Neural cell (in vitro differentiated cells): ENCODE measurements at regions not wholly inside any gene's neighbourhood (a gene's known extent, or its start where the extent isn't known, plus 50 kb on each side); places are given as distances from the start of the nearest gene placed in this dataset.

Source experiments
- H2AFZ ChIP-seq: fragments of 200-600, 300-800 bp; sonication (generic), shearing (Covaris generic); 2 replicates; pipeline ENCODE4 v1.6.0; 2014; ENCODE audit warnings: low read depth, mild to moderate bottlenecking, antibody characterized with exemption, low read length, moderate library complexity
- H3F3A ChIP-seq: fragments of 200-600 bp; shearing (Covaris generic); 2 replicates; pipeline ENCODE4 v1.6.1; 2016; ENCODE audit warnings: mild to moderate bottlenecking, moderate library complexity, mixed read lengths, antibody characterized with exemption, low read length; ENCODE audit not compliant: insufficient read depth, poor library complexity, severe bottlenecking
- H3K27ac ChIP-seq: fragments of 200-600, 300-800 bp; sonication (generic), shearing (Covaris generic); 2 replicates; pipeline ENCODE4 v1.5.1; 2014; ENCODE audit warnings: mild to moderate bottlenecking, low read length, moderate library complexity
- H3K27me3 ChIP-seq: fragments of 300-800, 200-600 bp; sonication (generic), shearing (Covaris generic); 2 replicates; pipeline ENCODE4 v1.6.0; 2014; ENCODE audit warnings: mild to moderate bottlenecking, low read depth, low read length, moderate library complexity; ENCODE audit not compliant: insufficient read depth
- H3K36me3 ChIP-seq: fragments of 300-800, 200-600 bp; sonication (generic), shearing (Covaris generic); 2 replicates; pipeline ENCODE4 v1.5.1; 2014; ENCODE audit warnings: mild to moderate bottlenecking, antibody characterized with exemption, low read length, moderate library complexity; ENCODE audit not compliant: insufficient read depth
- H3K4me2 ChIP-seq: fragments of 300-800, 200-600 bp; sonication (generic), shearing (Covaris generic); 2 replicates; pipeline ENCODE4 v1.6.0; 2014; ENCODE audit warnings: mild to moderate bottlenecking, low read length
- H3K4me3 ChIP-seq: fragments of 300-800, 200-600 bp; sonication (generic), shearing (Covaris generic); 2 replicates; pipeline ENCODE4 v1.5.1; 2014; ENCODE audit warnings: mild to moderate bottlenecking, low read length, moderate library complexity
- H3K79me2 ChIP-seq: fragments of 200-600 bp; shearing (Covaris generic); replicated peaks from 2 replicates; pipeline ENCODE4 v1.6.0; 2014; ENCODE audit warnings: mild to moderate bottlenecking, low read length, moderate library complexity; ENCODE audit not compliant: insufficient read depth
- H3K9ac ChIP-seq: fragments of 300-800, 200-600 bp; sonication (generic), shearing (Covaris generic); 2 replicates; pipeline ENCODE4 v1.6.1; 2016; ENCODE audit warnings: mild to moderate bottlenecking, low read length, mixed read lengths
- H3K9me2 ChIP-seq: fragments of 200-600 bp; shearing (Covaris generic); 2 replicates; pipeline ENCODE4 v1.6.1; 2016; ENCODE audit warnings: mild to moderate bottlenecking, low read length, mixed read lengths; ENCODE audit not compliant: insufficient read depth
- H3K9me3 ChIP-seq: fragments of 200-600, 300-800 bp; sonication (generic), shearing (Covaris generic); 2 replicates; pipeline ENCODE4 v1.6.1; 2016; ENCODE audit warnings: mild to moderate bottlenecking, mixed run types, low read length, moderate library complexity, mixed read lengths
- H4K20me1 ChIP-seq: fragments of 200-600 bp; shearing (Covaris generic); 2 replicates; pipeline ENCODE4 v1.6.1; 2016; ENCODE audit warnings: mild to moderate bottlenecking, mixed run types; ENCODE audit not compliant: insufficient read depth
- EP300 ChIP-seq: fragments of 450-650 bp; conservative IDR thresholded peaks from 2 replicates; pipeline ENCODE4 v1.6.1; 2014; ENCODE audit warnings: antibody characterized with exemption, mild to moderate bottlenecking, moderate library complexity; ENCODE audit not compliant: poor library complexity, severe bottlenecking
- EZH2 ChIP-seq: fragments of 200-600, 300-800 bp; shearing (Covaris generic), sonication (generic); IDR thresholded peaks from 2 replicates; pipeline ENCODE4 v1.6.1; 2014; ENCODE audit warnings: antibody characterized with exemption, low read length, borderline replicate concordance, mild to moderate bottlenecking; ENCODE audit not compliant: insufficient read depth, poor library complexity, severe bottlenecking
- MXI1 ChIP-seq: fragments of 450-650 bp; conservative IDR thresholded peaks from 2 replicates; pipeline ENCODE4 v1.6.1; 2014; ENCODE audit warnings: antibody characterized with exemption, mild to moderate bottlenecking; ENCODE audit not compliant: poor library complexity, severe bottlenecking
- POLR2AphosphoS5 ChIP-seq: IDR thresholded peaks from 2 replicates; pipeline ENCODE4 v1.6.1; 2012
- RAD21 ChIP-seq: fragments of 450-650 bp; conservative IDR thresholded peaks from 2 replicates; pipeline ENCODE4 v1.6.1; 2014; ENCODE audit warnings: antibody characterized with exemption, mild to moderate bottlenecking, moderate library complexity
- SMC3 ChIP-seq: fragments of 450-650 bp; conservative IDR thresholded peaks from 2 replicates; pipeline ENCODE4 v1.6.1; 2014; ENCODE audit warnings: antibody characterized with exemption, mild to moderate bottlenecking, moderate library complexity; ENCODE audit not compliant: poor library complexity
- TAF1 ChIP-seq: IDR thresholded peaks from 2 replicates; pipeline ENCODE4 v1.6.1; 2012; ENCODE audit warnings: low read depth
- TF ChIP-seq, protein P1 (sequence below): IDR thresholded peaks from 2 replicates; pipeline ENCODE4 v1.6.1; 2012; ENCODE audit warnings: borderline replicate concordance
- TF ChIP-seq, protein P2 (sequence below): fragments of 450-650 bp; IDR thresholded peaks from 2 replicates; pipeline ENCODE4 v1.5.1; 2014; ENCODE audit warnings: antibody characterized with exemption, mild to moderate bottlenecking, moderate library complexity; ENCODE audit not compliant: poor library complexity, severe bottlenecking

DNA sequence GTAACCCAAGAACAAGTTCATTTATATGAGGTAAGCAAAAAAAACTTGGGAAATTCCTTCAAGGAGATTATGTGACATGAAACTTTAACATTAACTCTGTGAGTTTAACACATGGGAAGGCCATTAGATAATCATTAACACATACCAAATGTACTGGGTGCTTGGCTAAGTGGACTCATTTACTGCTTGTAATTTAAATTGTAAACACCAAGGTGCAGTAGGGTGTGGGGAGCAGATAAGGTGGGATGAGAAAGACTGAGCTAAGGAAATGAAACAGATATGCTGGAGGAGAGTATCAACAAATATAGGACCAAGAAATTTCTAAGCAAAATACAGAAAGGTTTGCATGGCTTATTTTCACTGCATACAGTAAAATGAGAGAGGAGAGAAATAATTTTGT lies 2384.8 kb upstream of the ACO1 start:
- Histone ChIP-seq H3K36me3 (no peaks in the 10 kb centered on the region), H3K27ac (no peak overlapping the region), H4K20me1 (no peaks in the 10 kb centered on the region), H2AFZ (no peak overlapping the region), H3F3A (no peaks in the 10 kb centered on the region), H3K9me3 (no peaks in the 10 kb centered on the region), H3K9me2 (no peaks in the 10 kb centered on the region), H3K79me2 (no peaks in the 10 kb centered on the region), H3K4me2 (no peak overlapping the region), H3K9ac (no peak overlapping the region), H3K27me3 (no peaks in the 10 kb centered on the region), H3K4me3 (no peak overlapping the region)
- TF ChIP-seq, protein P1, sequence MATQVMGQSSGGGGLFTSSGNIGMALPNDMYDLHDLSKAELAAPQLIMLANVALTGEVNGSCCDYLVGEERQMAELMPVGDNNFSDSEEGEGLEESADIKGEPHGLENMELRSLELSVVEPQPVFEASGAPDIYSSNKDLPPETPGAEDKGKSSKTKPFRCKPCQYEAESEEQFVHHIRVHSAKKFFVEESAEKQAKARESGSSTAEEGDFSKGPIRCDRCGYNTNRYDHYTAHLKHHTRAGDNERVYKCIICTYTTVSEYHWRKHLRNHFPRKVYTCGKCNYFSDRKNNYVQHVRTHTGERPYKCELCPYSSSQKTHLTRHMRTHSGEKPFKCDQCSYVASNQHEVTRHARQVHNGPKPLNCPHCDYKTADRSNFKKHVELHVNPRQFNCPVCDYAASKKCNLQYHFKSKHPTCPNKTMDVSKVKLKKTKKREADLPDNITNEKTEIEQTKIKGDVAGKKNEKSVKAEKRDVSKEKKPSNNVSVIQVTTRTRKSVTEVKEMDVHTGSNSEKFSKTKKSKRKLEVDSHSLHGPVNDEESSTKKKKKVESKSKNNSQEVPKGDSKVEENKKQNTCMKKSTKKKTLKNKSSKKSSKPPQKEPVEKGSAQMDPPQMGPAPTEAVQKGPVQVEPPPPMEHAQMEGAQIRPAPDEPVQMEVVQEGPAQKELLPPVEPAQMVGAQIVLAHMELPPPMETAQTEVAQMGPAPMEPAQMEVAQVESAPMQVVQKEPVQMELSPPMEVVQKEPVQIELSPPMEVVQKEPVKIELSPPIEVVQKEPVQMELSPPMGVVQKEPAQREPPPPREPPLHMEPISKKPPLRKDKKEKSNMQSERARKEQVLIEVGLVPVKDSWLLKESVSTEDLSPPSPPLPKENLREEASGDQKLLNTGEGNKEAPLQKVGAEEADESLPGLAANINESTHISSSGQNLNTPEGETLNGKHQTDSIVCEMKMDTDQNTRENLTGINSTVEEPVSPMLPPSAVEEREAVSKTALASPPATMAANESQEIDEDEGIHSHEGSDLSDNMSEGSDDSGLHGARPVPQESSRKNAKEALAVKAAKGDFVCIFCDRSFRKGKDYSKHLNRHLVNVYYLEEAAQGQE, result no peak
- TF ChIP-seq EZH2 (no peak), SMC3 (no peak), RAD21 (no peak), POLR2AphosphoS5 (no peak), MXI1 (no peak)

DNA sequence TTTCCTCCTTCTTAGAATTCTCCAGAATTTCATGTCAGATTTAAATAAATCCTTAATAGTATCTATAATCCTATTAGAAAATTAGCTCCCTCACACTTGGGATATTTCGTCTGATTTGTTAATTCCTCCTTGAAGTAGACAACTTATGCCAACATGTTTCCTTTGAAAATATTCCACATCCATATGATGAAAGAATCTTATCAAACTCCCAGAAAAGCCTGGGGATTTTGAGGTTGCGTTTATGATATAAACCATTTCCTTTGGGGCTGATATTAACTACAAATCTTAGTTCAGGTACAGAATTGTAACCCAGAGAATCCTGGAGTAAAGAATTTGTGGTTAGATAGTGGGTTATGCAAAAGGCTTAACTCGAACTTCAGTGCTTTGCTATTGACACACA lies 2373.8 kb upstream of the ACO1 start:
- H3K27ac ChIP-seq, result no peak overlapping the region
- H3K9me2 ChIP-seq, result no peaks in the 10 kb centered on the region
- no peak overlapping the region for H3K9ac ChIP-seq
- H3K4me3 ChIP-seq, result no peak overlapping the region
- H3F3A ChIP-seq, result no peaks in the 10 kb centered on the region
- no peaks in the 10 kb centered on the region for H3K79me2 ChIP-seq
- no peaks in the 10 kb centered on the region for H4K20me1 ChIP-seq
- H3K36me3 ChIP-seq, result no peaks in the 10 kb centered on the region
- H3K4me2 ChIP-seq, result no peak overlapping the region
- H3K9me3 ChIP-seq, result no peaks in the 10 kb centered on the region
- H2AFZ ChIP-seq, result no peak overlapping the region
- TF ChIP-seq TAF1 (no peak), RAD21 (no peak), SMC3 (no peak), MXI1 (no peak), EP300 (no peak), POLR2AphosphoS5 (no peak), EZH2 (no peak)
- TF ChIP-seq, protein P2, sequence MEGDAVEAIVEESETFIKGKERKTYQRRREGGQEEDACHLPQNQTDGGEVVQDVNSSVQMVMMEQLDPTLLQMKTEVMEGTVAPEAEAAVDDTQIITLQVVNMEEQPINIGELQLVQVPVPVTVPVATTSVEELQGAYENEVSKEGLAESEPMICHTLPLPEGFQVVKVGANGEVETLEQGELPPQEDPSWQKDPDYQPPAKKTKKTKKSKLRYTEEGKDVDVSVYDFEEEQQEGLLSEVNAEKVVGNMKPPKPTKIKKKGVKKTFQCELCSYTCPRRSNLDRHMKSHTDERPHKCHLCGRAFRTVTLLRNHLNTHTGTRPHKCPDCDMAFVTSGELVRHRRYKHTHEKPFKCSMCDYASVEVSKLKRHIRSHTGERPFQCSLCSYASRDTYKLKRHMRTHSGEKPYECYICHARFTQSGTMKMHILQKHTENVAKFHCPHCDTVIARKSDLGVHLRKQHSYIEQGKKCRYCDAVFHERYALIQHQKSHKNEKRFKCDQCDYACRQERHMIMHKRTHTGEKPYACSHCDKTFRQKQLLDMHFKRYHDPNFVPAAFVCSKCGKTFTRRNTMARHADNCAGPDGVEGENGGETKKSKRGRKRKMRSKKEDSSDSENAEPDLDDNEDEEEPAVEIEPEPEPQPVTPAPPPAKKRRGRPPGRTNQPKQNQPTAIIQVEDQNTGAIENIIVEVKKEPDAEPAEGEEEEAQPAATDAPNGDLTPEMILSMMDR, result no peak
- TF ChIP-seq, protein P1, result no peak
- H3K27me3 ChIP-seq, result no peaks in the 10 kb centered on the region
